Heart right ventricle (tissue), 16 donors: ENCODE measurements at regions not wholly inside any gene's neighbourhood (a gene's known extent, or its start where the extent isn't known, plus 50 kb on each side); places are given as distances from the start of the nearest gene placed in this dataset.

Source experiments
- ATAC-seq, 8 donors: fragments of 200-7000 bp; cut with Tn5 transposase; one replicate each; pipeline ENCODE4 v1.9.1; 2020; ENCODE audit warnings: mild to moderate bottlenecking in 8 of 8, moderate library complexity in 8 of 8, moderate number of reproducible peaks in 1 of 8
- DNase-seq, 2 donors: peaks; one replicate each; pipeline ENCODE4 v3.0.0-alpha.2; 2020
- H3K27ac ChIP-seq, 10 donors: fragments of 200-600 bp; sonication (generic) in 2 of 10; one replicate each; pipeline versions ENCODE4 v1.5.0 to v1.8.0; 2020 to 2022; ENCODE audit warnings: mild to moderate bottlenecking in 3 of 10
- H3K27me3 ChIP-seq, 7 donors: fragments of 200-600 bp; one replicate each; pipeline ENCODE4 v1.8.0; 2021 to 2022; ENCODE audit warnings: mild to moderate bottlenecking in 2 of 7
- H3K36me3 ChIP-seq, 9 donors: fragments of 200-600 bp; sonication (generic) in 1 of 9; one replicate each; pipeline versions ENCODE4 v1.5.0 to v1.8.0; 2020 to 2022; ENCODE audit warnings: mild to moderate bottlenecking in 2 of 9
- H3K4me1 ChIP-seq, 9 donors: fragments of 200-600 bp; sonication (generic) in 1 of 9; one replicate each; pipeline versions ENCODE4 v1.5.0 to v1.8.0; 2020 to 2022; ENCODE audit warnings: mild to moderate bottlenecking in 4 of 9
- H3K4me3 ChIP-seq, 10 donors: fragments of 200-600 bp; sonication (generic) in 2 of 10; one replicate each; pipeline versions ENCODE4 v1.5.0 to v1.8.0; 2020 to 2022; ENCODE audit warnings: mild to moderate bottlenecking in 7 of 10, moderate library complexity in 2 of 10
- H3K9me3 ChIP-seq, 11 donors: fragments of 200-600 bp in 10 of 11; sonication (generic) in 2 of 11; one replicate each; pipeline versions ENCODE4 v1.5.0 to v1.8.0; 2013 to 2022; ENCODE audit warnings: mild to moderate bottlenecking in 2 of 11, control low read depth in 1 of 11, moderate library complexity in 1 of 11
- CTCF ChIP-seq, 9 donors: fragments of 200-600 bp; sonication (generic) in 2 of 9; IDR thresholded peaks; one replicate each; pipeline versions ENCODE4 v1.5.0 to v1.8.0; 2021 to 2022; ENCODE audit warnings: antibody characterized with exemption in 9 of 9, mild to moderate bottlenecking in 5 of 9, moderate library complexity in 1 of 9
- WGBS, 2 donors: extraction: QIAGEN DNeasy Blood & Tissue Kit; methylation state at CpG; one replicate each; pipeline ENCODE4 v1.1.7; 2013; ENCODE audit warnings: inconsistent platforms in 1 of 2; 5-methylcytosine and 5-hydroxymethylcytosine counted together
- intact Hi-C, 10 donors: fragments of 100-400 bp; cut with DNase I; formaldehyde crosslinking; loops; one replicate each; pipeline versions ENCODE4 v1.11.1 to v1.14.2; 2022
- donor health status: Arrhythmogenic right ventricular cardiomyopathy.
- donor health status: ischemic (EF 13 %, LVEDD 7.1; RV severe dilation, severe dysfunction).
- donor health status: healthy with polysubstance abuse.
- donor health status: DM: no; HTN: yes; CAD: no.
- donor health status: DM: no; HTN: no; CAD: no.
- donor health status: ischemic (EF 25% LVEDD 6.9; RV normal size, moderate dysfunction).
- donor health status: ischemic (EF 25% LVEDD 5.7; RV mildly dilated, moderate dysfunction).
- donor health status: healthy.
- donor health status: DM: yes; HTN: yes; CAD: no.
- donor health status: Ischemic cardiomyopathy.
- donor health status: ischemic (EF 35%, LVEDD 5.7; RV mildly dilated, moderate dysfunction).
- donor health status: nonischemic (EF 11% LVEDD 7.7; RV severe dilation, severe dysfunction).
- donor health status: DM: yes; HTN: yes; CAD: no.
- donor health status: PGD.
- donor health status: ischemic (EF 29% LVEDD 5.4; RV normal size, mild dysfunction).
- donor health status: nonischemic (EF 23%, LVEDD 6.1; RV moderate dilation, normal function).

- Histone ChIP-seq H3K27ac (no peak overlapping the region), H3K9me3 (peaks cover 0 to 11% (median 0%) of the 10 kb centered on the region in 11 donors), H3K4me1 (no peaks in the 10 kb centered on the region), H3K36me3 (no peaks in the 10 kb centered on the region), H3K27me3 (no peaks in the 10 kb centered on the region), H3K4me3 (no peak overlapping the region)
- TF ChIP-seq CTCF (IDR thresholded peaks at IDR 0.05) = no peak
- WGBS, 2 donors = 77 to 79% methylated on average over 2 of the region's 2 CpGs
- intact Hi-C loops = no loop called here
- DNase-seq = no peak
- ATAC-seq = no peak
Measured at GRCh38 chr14:61139006-61139599, 142.0 kb downstream of the TMEM30B start.

- DNase-seq (no peak), ATAC-seq (no peak)
- H3K27ac ChIP-seq = no peak overlapping the region
- no peak overlapping the region for H3K4me3 ChIP-seq
- no peaks in the 10 kb centered on the region for H3K36me3 ChIP-seq
- intact Hi-C loops = no loop called here
- no peaks in the 10 kb centered on the region for H3K4me1 ChIP-seq
- TF ChIP-seq CTCF (IDR thresholded peaks at IDR 0.05) = no peak
- H3K27me3 ChIP-seq = no peaks in the 10 kb centered on the region
- WGBS, 2 donors = 65 to 66% methylated on average over 6 of the region's 6 CpGs
- H3K9me3 ChIP-seq = no peaks in the 10 kb centered on the region
Measured at GRCh38 chr14:61132894-61133293, 148.2 kb downstream of the TMEM30B start.

GRCh38 chr14:61132336-61132735 is 148.8 kb downstream of the TMEM30B start:
- TF ChIP-seq CTCF (IDR thresholded peaks at IDR 0.05) = no peak

GRCh38 chr14:61130512-61131260 is 149.6 kb downstream of the SLC38A6 start:
- ATAC-seq (peak in 1 of 8 donors; percentile 67), DNase-seq (no peak)
- Histone ChIP-seq H3K36me3 (no peaks in the 10 kb centered on the region), H3K4me1 (peaks cover 0 to 12% (median 6%) of the 10 kb centered on the region in 9 donors), H3K27ac (no peak overlapping the region), H3K27me3 (no peaks in the 10 kb centered on the region), H3K9me3 (no peaks in the 10 kb centered on the region), H3K4me3 (no peak overlapping the region)
- TF ChIP-seq CTCF (IDR thresholded peaks at IDR 0.05) = no peak
- 92 to 97% methylated on average over 10 of the region's 10 CpGs for WGBS, 2 donors
- intact Hi-C loops = no loop called here

More at GRCh38 chr14:61132336-61132735, 148.8 kb downstream of the TMEM30B start:
- Histone ChIP-seq H3K4me3 (no peak overlapping the region), H3K27ac (no peak overlapping the region), H3K4me1 (no peaks in the 10 kb centered on the region), H3K27me3 (no peaks in the 10 kb centered on the region), H3K36me3 (no peaks in the 10 kb centered on the region), H3K9me3 (no peaks in the 10 kb centered on the region)
- WGBS, 2 donors = 78 to 79% methylated on average over 3 of the region's 3 CpGs
- intact Hi-C loops = no loop called here
- DNase-seq = no peak
- ATAC-seq = no peak
